ENCODE measurements at regions not wholly inside any gene's neighbourhood (a gene's known extent, or its start where the extent isn't known, plus 50 kb on each side); places are given as distances from the start of the nearest gene placed in this dataset.

DNA sequence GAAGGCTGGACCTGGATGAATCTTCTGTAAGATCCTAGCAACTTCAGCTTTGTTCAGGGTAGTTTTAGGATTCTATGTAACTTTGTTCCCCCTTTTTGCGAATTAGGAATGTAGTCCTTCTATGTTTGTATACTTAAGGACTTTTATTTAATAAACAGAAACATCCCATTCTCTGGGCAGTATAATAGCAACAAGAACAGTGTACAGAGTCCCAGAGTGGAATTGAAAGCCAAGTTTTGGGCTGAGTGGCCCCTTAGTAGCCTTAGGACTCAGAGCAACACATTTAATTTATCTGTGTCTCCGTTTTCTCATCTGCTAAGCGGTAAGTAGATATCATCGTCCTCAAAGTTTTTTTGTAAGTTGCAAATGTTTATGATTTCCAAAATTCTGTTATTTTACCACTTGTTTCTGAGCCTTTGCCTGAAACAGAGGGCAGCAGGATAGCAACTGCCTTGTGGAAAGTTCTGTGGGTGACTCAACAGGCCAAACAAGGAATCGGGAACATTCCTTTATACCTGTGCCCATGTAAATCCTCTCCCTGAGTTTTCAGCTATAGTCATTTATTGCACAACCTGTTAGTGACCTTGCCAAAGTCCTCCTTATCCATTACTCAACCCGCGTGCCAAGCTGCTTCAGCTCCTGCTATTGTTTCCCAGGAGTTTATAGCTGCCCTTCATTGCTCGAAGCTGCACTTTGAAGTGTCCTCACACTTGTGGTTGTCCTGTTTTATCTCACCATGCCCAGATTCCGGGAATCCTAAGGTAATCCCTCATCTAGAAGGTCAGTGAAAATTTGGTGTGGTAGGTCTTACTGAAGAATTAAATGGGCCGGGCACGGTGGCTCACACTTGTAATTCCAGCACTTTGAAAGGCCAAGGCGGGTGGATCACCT is 199.1 kb upstream of the AHR start (continued):
- TF ChIP-seq NAIF1 (CRISPR knock-in tag; IDR thresholded peaks at IDR 0.05; ENCODE audit: borderline replicate concordance) (no peak), ZNF446 (CRISPR knock-in tag; IDR thresholded peaks at IDR 0.05) (no peak), FOXK1 (CRISPR knock-in tag; IDR thresholded peaks at IDR 0.05; ENCODE audit: borderline replicate concordance, low read depth) (peak; percentile 82; the same call in 1 of the 2 replicates), HNRNPL (IDR thresholded peaks at IDR 0.05; ENCODE audit: low read depth, low read length) (no peak), ZNF513 (CRISPR knock-in tag; conservative IDR thresholded peaks at IDR 0.05) (no peak), MEIS1 (CRISPR knock-in tag; IDR thresholded peaks at IDR 0.05; ENCODE audit: borderline replicate concordance) (no peak), ZNF274 (CRISPR knock-in tag; IDR thresholded peaks at IDR 0.05) (no peak), PITX1 (CRISPR knock-in tag; IDR thresholded peaks at IDR 0.05) (peak; percentile 90), TMF1 (CRISPR knock-in tag; IDR thresholded peaks at IDR 0.05; ENCODE audit: low read depth) (0 out of 2 replicates have a peak, but pooled peaks have one; percentile 45), KDM4B (CRISPR knock-in tag; IDR thresholded peaks at IDR 0.05) (peak; percentile 89), CHD2 (IDR thresholded peaks at IDR 0.05; ENCODE audit: low read depth, low read length) (no peak), ZFY (CRISPR knock-in tag; IDR thresholded peaks at IDR 0.05) (no peak), RXRB (CRISPR knock-in tag; IDR thresholded peaks at IDR 0.05; ENCODE audit: borderline replicate concordance) (peak; percentile 94), ZMYM3 (CRISPR knock-in tag; IDR thresholded peaks at IDR 0.05) (peak; percentile 88), CCAR2 (optimal IDR thresholded peaks at IDR 0.05; ENCODE audit: low read depth, low read length) (no peak), CBX2 (IDR thresholded peaks at IDR 0.05; ENCODE audit: low read depth, low read length) (no peak), CBX2 (CRISPR knock-in tag; IDR thresholded peaks at IDR 0.05; ENCODE audit: low read depth) (no peak), SSRP1 (CRISPR knock-in tag; IDR thresholded peaks at IDR 0.05) (no peak), FOXK2 (IDR thresholded peaks at IDR 0.05) (no peak), RFXANK (CRISPR knock-in tag; IDR thresholded peaks at IDR 0.05) (0 out of 2 replicates have a peak, but pooled peaks have one; percentile 63), ZNF20 (CRISPR knock-in tag; IDR thresholded peaks at IDR 0.05) (no peak), MAFG (CRISPR knock-in tag; IDR thresholded peaks at IDR 0.05) (no peak), ZBTB7A (CRISPR knock-in tag; IDR thresholded peaks at IDR 0.05) (no peak), ZNF7 (CRISPR knock-in tag; IDR thresholded peaks at IDR 0.05) (peak; percentile 41; the same call in 1 of the 2 replicates), SNAPC2 (CRISPR knock-in tag; IDR thresholded peaks at IDR 0.05) (peak; percentile 64; the same call in 1 of the 2 replicates)
- TF ChIP-seq, protein P1, sequence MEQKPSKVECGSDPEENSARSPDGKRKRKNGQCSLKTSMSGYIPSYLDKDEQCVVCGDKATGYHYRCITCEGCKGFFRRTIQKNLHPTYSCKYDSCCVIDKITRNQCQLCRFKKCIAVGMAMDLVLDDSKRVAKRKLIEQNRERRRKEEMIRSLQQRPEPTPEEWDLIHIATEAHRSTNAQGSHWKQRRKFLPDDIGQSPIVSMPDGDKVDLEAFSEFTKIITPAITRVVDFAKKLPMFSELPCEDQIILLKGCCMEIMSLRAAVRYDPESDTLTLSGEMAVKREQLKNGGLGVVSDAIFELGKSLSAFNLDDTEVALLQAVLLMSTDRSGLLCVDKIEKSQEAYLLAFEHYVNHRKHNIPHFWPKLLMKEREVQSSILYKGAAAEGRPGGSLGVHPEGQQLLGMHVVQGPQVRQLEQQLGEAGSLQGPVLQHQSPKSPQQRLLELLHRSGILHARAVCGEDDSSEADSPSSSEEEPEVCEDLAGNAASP (CRISPR knock-in tag; IDR thresholded peaks at IDR 0.05; ENCODE audit: borderline replicate concordance) = peak; percentile 89
- TF ChIP-seq, protein P2, sequence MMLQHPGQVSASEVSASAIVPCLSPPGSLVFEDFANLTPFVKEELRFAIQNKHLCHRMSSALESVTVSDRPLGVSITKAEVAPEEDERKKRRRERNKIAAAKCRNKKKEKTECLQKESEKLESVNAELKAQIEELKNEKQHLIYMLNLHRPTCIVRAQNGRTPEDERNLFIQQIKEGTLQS (CRISPR knock-in tag; IDR thresholded peaks at IDR 0.05) = peak; percentile 86
- TF ChIP-seq, protein P3, sequence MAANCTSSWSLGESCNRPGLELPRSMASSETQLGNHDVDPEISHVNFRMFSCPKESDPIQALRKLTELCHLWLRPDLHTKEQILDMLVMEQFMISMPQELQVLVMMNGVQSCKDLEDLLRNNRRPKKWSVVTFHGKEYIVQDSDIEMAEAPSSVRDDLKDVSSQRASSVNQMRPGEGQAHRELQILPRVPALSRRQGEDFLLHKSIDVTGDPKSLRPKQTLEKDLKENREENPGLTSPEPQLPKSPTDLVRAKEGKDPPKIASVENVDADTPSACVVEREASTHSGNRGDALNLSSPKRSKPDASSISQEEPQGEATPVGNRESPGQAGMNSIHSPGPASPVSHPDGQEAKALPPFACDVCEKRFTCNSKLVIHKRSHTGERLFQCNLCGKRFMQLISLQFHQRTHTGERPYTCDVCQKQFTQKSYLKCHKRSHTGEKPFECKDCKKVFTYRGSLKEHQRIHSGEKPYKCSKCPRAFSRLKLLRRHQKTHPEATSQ (CRISPR knock-in tag; IDR thresholded peaks at IDR 0.05; ENCODE audit: borderline replicate concordance) = peak; percentile 96; the same call in 1 of the 2 replicates

All from HepG2 (cell line).